LNCaP clone FGC (cell line): ENCODE measurements at regions not wholly inside any gene's neighbourhood (a gene's known extent, or its start where the extent isn't known, plus 50 kb on each side); places are given as distances from the start of the nearest gene placed in this dataset.

ENCODE experiments used
- DNase-seq: peaks from one replicate; pipeline ENCODE4 v3.0.0-alpha.2; 2011; ENCODE audit warnings: low read depth
- H3K4me3 ChIP-seq: 2 replicates; pipeline ENCODE4 v1.5.1; 2011; ENCODE audit warnings: mild to moderate bottlenecking, low read depth, low read length, control low read depth
- TF ChIP-seq, protein P1 (sequence below): IDR thresholded peaks from 2 replicates; pipeline ENCODE4 v1.5.1; 2012; ENCODE audit warnings: mild to moderate bottlenecking; ENCODE audit not compliant: control insufficient read depth, insufficient read depth; ENCODE audit errors: extremely low read depth

DNA sequence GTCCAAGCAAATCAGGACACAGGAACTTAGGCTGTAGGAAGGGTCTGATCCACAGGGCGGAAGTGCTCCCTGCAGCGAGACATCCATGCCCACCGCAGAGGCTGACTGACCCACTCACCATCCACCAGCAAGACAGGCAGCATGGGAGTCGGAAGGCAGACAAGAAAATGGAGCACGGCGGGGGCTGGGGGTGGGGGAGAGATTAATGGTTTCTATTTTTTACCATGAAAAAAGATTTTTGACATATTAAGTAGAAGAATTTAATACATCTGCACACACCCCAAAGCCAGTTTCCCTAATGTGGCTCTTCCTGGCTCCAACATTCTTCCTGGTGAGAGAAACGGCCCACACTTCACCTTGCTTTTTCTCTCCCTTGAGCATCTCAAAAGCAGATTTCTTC lies 55.1 kb upstream of the ST8SIA3 start:
- DNase-seq = no peak
- TF ChIP-seq, protein P1, sequence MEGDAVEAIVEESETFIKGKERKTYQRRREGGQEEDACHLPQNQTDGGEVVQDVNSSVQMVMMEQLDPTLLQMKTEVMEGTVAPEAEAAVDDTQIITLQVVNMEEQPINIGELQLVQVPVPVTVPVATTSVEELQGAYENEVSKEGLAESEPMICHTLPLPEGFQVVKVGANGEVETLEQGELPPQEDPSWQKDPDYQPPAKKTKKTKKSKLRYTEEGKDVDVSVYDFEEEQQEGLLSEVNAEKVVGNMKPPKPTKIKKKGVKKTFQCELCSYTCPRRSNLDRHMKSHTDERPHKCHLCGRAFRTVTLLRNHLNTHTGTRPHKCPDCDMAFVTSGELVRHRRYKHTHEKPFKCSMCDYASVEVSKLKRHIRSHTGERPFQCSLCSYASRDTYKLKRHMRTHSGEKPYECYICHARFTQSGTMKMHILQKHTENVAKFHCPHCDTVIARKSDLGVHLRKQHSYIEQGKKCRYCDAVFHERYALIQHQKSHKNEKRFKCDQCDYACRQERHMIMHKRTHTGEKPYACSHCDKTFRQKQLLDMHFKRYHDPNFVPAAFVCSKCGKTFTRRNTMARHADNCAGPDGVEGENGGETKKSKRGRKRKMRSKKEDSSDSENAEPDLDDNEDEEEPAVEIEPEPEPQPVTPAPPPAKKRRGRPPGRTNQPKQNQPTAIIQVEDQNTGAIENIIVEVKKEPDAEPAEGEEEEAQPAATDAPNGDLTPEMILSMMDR = no peak
- H3K4me3 ChIP-seq = no peak overlapping the region

DNA sequence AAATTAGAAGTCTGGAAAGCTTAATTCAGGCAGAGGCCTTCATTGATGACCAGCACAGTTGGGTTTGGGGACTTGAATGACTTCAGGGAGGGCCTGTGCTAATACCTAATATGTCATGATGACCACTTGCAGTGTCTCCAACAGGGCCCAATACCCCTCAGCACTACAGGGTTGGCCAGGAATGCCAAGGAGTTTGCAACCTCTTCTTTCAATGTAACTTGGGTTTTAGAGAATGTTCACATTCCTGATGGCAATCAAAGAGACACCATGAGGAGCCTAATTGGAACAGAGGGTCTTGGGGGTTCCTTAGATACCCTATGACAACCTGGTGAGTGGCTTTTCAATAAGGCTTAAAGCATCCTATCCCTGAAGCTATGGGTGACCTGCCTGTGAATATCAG lies 52.4 kb upstream of the ST8SIA3 start:
- no peak overlapping the region for H3K4me3 ChIP-seq
- TF ChIP-seq, protein P1 = no peak
- no peak for DNase-seq

DNA sequence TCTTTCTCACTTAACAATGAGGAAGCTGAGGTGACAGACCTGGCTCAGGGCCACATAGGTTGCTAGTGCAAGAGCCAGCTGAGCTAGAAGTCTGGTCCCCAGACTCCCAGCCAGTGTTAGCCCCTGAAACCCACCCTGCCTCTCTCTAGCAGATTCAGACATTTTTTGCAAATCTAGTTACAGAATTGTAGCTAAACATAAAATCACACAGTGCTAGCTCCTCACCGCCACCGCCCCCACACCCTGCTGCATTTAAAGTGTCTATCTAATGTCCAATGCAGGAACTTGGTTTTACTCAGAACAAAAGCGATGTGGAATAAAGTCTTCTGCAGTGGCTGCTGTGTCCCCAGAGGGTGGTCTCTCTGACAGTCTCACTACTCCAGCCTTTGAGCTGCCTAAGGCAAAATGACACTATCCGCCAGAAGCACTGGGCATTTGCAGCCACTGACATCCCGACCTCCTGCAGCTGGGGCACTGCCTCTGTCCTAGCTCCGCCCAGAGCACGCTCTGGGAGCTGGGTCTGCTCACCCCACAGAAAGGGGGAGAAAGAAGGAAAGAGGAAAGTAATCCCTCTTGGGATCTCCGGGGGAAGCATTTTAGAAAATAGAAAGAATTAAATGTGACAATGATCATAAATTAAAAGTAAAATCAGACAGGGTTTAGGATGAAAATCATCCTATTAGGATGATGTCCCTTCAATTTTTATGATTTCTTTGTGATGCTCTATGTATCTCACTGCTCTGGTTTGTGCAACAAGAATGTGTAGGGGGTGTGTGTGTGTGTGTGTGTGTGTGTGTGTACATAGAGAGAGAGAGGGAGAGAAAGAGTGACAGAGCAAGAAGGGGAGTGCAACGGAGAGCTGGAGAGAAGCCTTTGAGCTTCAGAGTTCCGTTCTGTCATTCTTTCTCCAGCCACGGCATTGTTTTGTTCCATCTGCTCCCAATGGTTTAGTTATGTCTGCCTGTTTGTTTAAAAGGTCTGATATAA lies 50.5 kb upstream of the ST8SIA3 start:
- no peak overlapping the region for H3K4me3 ChIP-seq
- no peak for DNase-seq
- TF ChIP-seq, protein P1 = no peak
